ENCODE measurements at regions not wholly inside any gene's neighbourhood (a gene's known extent, or its start where the extent isn't known, plus 50 kb on each side); places are given as distances from the start of the nearest gene placed in this dataset.
"Not testable (repeated sequence)": the region's sequence is repeated elsewhere in the genome, so short reads cannot be mapped to it uniquely, and the experiment has no call there.

- no peak for DNase-seq
These were observed 884.8 kb upstream of the ZEB2 start for GRCh38 chr2:145404690-145405089.

GRCh38 chr2:145402706-145403277 is 882.9 kb upstream of the ZEB2 start:
- no peak for DNase-seq

- DNase-seq, result no peak
These were observed 879.2 kb upstream of the ZEB2 start for GRCh38 chr2:145399131-145399530.

GRCh38 chr2:145394181-145394580 is 874.3 kb upstream of the ZEB2 start:
- no peak for DNase-seq

- DNase-seq, result no peak
These were observed 867.1 kb upstream of the ZEB2 start for GRCh38 chr2:145386973-145387372.

GRCh38 chr2:145383961-145384360 is 864.0 kb upstream of the ZEB2 start:
- no peak for DNase-seq

GRCh38 chr2:145380436-145381017 is 860.6 kb upstream of the ZEB2 start:
- DNase-seq, result no peak

- no peak for DNase-seq
These were observed 860.0 kb upstream of the ZEB2 start for GRCh38 chr2:145379934-145380333.

GRCh38 chr2:145374165-145374564 is 854.2 kb upstream of the ZEB2 start:
- no peak for DNase-seq

GRCh38 chr2:145367334-145367733 is 847.4 kb upstream of the ZEB2 start:
- not testable (repeated sequence) for DNase-seq

- DNase-seq, result no peak
These were observed 846.4 kb upstream of the ZEB2 start for GRCh38 chr2:145366341-145366740.

- no peak for DNase-seq
These were observed 840.3 kb upstream of the ZEB2 start for GRCh38 chr2:145360129-145360790.

GRCh38 chr2:145359561-145359960 is 839.6 kb upstream of the ZEB2 start:
- DNase-seq, result no peak

- DNase-seq, result no peak
These were observed 836.1 kb upstream of the ZEB2 start for GRCh38 chr2:145356056-145356455.

GRCh38 chr2:145352484-145352883 is 832.6 kb upstream of the ZEB2 start:
- no peak for DNase-seq

GRCh38 chr2:145351864-145352425 is 832.0 kb upstream of the ZEB2 start:
- no peak for DNase-seq

GRCh38 chr2:145350011-145350410 is 830.1 kb upstream of the ZEB2 start:
- DNase-seq, result no peak

GRCh38 chr2:145344076-145344724 is 824.3 kb upstream of the ZEB2 start:
- no peak for DNase-seq

GRCh38 chr2:145343287-145343686 is 823.4 kb upstream of the ZEB2 start:
- no peak for DNase-seq

GRCh38 chr2:145341536-145341935 is 821.6 kb upstream of the ZEB2 start:
- DNase-seq, result no peak

GRCh38 chr2:145339646-145340045 is 819.7 kb upstream of the ZEB2 start:
- no peak for DNase-seq

GRCh38 chr2:145332210-145332898 is 812.4 kb upstream of the ZEB2 start:
- DNase-seq, result no peak

- no peak for DNase-seq
These were observed 810.1 kb upstream of the ZEB2 start for GRCh38 chr2:145329971-145330370.
